ENCODE measurements at regions not wholly inside any gene's neighbourhood (a gene's known extent, or its start where the extent isn't known, plus 50 kb on each side); places are given as distances from the start of the nearest gene placed in this dataset.

DNA sequence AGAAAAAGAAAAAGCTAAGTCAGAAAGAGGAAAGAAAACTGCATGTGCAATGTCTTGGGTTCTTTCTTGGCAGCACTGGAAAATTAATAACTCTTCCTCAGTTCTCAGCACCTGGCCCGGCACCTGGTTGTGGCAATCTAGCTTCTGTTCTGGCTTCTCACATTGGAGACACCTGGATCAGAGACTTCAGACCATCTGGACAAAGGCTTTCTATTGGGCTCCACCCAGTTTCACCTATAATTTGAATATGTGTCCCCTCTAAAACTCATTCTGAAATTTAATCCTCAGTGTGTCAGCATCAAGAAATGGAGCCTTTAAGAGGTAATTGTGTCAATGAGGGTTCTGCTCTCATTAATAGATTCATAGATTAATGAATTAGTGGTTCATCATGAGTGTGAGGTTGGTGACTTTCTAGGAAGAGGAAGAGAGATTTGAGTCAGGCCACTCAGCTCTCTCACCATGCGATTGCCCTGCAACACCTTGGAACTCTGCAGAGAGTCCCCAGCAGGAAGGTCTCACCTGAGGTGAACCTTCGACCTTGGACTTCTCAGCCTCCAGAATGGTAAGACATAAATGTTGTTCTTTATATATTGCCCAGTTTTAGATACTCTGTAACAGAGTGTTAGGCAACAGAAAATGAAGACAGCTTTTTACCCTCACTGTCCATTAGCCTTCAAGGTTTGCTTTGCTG, 679.9 kb downstream of the NTRK3 start:
- Histone ChIP-seq H3K27me3 (ENCODE audit: control insufficient read depth, insufficient read depth, low read length) (no peaks in the 10 kb centered on the region), H3K36me3 (ENCODE audit: control insufficient read depth, insufficient read depth, low read length) (no peaks in the 10 kb centered on the region), H3K4me1 (ENCODE audit: control insufficient read depth, insufficient read depth, low read length) (no peaks in the 10 kb centered on the region), H3K27ac (ENCODE audit: low read length) (no peak overlapping the region), H3K9me3 (ENCODE audit: control insufficient read depth, insufficient read depth, low read depth, low read length) (no peaks in the 10 kb centered on the region), H3K4me3 (ENCODE audit: low read depth in 2 of 2, low read length in 2 of 2) (no peak overlapping the region)
- ATAC-seq, result no peak
- in situ Hi-C loops (cut with HindIII; ENCODE audit: low pct_unique_long_range_greater_than_20kb, low sequenced_read_pairs), result no loop called here
- no TSS peak for BruUV-seq (replicated peaks)
- intact Hi-C loops (cut with micrococcal nuclease; ENCODE audit: unreplicated experiment), result no loop called here
- ChIA-PET POLR2A (no interaction called here), CTCF (no interaction called here)
- no peak for DNase-seq (ENCODE audit: low read depth, low spot score)
- no peak for TF ChIP-seq SIN3A (IDR thresholded peaks at IDR 0.05; ENCODE audit: borderline replicate concordance, insufficient read depth, low read depth, low read length)
- no peak for TF ChIP-seq POLR2AphosphoS5 (IDR thresholded peaks at IDR 0.05; ENCODE audit: low read depth, low read length)
- TF ChIP-seq, protein P1, sequence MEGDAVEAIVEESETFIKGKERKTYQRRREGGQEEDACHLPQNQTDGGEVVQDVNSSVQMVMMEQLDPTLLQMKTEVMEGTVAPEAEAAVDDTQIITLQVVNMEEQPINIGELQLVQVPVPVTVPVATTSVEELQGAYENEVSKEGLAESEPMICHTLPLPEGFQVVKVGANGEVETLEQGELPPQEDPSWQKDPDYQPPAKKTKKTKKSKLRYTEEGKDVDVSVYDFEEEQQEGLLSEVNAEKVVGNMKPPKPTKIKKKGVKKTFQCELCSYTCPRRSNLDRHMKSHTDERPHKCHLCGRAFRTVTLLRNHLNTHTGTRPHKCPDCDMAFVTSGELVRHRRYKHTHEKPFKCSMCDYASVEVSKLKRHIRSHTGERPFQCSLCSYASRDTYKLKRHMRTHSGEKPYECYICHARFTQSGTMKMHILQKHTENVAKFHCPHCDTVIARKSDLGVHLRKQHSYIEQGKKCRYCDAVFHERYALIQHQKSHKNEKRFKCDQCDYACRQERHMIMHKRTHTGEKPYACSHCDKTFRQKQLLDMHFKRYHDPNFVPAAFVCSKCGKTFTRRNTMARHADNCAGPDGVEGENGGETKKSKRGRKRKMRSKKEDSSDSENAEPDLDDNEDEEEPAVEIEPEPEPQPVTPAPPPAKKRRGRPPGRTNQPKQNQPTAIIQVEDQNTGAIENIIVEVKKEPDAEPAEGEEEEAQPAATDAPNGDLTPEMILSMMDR (IDR thresholded peaks at IDR 0.05), result no peak
- TF ChIP-seq TCF7L2 (IDR thresholded peaks at IDR 0.05; ENCODE audit: low read depth, low read length), result no peak
- TF ChIP-seq, protein P2, sequence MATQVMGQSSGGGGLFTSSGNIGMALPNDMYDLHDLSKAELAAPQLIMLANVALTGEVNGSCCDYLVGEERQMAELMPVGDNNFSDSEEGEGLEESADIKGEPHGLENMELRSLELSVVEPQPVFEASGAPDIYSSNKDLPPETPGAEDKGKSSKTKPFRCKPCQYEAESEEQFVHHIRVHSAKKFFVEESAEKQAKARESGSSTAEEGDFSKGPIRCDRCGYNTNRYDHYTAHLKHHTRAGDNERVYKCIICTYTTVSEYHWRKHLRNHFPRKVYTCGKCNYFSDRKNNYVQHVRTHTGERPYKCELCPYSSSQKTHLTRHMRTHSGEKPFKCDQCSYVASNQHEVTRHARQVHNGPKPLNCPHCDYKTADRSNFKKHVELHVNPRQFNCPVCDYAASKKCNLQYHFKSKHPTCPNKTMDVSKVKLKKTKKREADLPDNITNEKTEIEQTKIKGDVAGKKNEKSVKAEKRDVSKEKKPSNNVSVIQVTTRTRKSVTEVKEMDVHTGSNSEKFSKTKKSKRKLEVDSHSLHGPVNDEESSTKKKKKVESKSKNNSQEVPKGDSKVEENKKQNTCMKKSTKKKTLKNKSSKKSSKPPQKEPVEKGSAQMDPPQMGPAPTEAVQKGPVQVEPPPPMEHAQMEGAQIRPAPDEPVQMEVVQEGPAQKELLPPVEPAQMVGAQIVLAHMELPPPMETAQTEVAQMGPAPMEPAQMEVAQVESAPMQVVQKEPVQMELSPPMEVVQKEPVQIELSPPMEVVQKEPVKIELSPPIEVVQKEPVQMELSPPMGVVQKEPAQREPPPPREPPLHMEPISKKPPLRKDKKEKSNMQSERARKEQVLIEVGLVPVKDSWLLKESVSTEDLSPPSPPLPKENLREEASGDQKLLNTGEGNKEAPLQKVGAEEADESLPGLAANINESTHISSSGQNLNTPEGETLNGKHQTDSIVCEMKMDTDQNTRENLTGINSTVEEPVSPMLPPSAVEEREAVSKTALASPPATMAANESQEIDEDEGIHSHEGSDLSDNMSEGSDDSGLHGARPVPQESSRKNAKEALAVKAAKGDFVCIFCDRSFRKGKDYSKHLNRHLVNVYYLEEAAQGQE (IDR thresholded peaks at IDR 0.05; ENCODE audit: insufficient read depth in 1 of 2, low read depth in 2 of 2, low read length in 1 of 2), result no peak

DNA sequence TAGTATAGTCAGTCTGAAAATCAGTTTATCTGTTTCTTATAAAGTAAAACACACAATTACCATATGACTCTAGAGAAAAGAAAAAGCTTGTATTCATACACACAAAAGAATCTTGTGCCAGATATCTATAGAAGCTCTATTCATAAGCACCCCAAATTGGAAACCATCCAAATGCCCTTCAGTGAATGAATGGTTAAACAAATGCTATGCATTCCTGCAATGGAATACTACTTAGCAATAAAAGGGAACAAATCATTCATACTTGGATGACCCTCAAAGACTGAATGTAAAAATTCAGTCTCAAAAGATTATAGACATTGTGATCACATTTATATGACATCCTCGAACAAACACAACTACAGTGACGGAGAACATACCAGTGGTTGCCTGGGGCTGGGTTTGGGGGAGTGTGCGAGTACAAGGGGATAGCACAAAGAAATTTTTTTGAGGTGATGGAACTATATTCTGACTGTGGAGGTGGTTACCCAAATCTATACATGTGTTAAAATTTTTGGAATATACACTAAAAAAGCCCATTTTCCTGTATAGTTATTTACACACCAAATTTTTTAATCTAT, 680.6 kb downstream of the NTRK3 start:
- no TSS peak for BruUV-seq (replicated peaks)
- CTCF ChIA-PET, result no interaction called here
- no peaks in the 10 kb centered on the region for H3K4me1 ChIP-seq (ENCODE audit: control insufficient read depth, insufficient read depth, low read length)

More for the DNA sequence above, 680.6 kb downstream of the NTRK3 start:
- no peak overlapping the region for H3K27ac ChIP-seq (ENCODE audit: low read length)
- in situ Hi-C loops (cut with HindIII; ENCODE audit: low pct_unique_long_range_greater_than_20kb, low sequenced_read_pairs) (no loop called here), intact Hi-C loops (cut with micrococcal nuclease; ENCODE audit: unreplicated experiment) (no loop called here)
- ATAC-seq (no peak), DNase-seq (ENCODE audit: low read depth, low spot score) (no peak)
- no peak overlapping the region for H3K4me3 ChIP-seq (ENCODE audit: low read depth in 2 of 2, low read length in 2 of 2)
- H3K9me3 ChIP-seq (ENCODE audit: control insufficient read depth, insufficient read depth, low read depth, low read length), result no peaks in the 10 kb centered on the region
- no peaks in the 10 kb centered on the region for H3K27me3 ChIP-seq (ENCODE audit: control insufficient read depth, insufficient read depth, low read length)
- no peak for TF ChIP-seq SIN3A (IDR thresholded peaks at IDR 0.05; ENCODE audit: borderline replicate concordance, insufficient read depth, low read depth, low read length)
- TF ChIP-seq POLR2AphosphoS5 (IDR thresholded peaks at IDR 0.05; ENCODE audit: low read depth, low read length), result no peak
- TF ChIP-seq TCF7L2 (IDR thresholded peaks at IDR 0.05; ENCODE audit: low read depth, low read length), result no peak
- TF ChIP-seq, protein P2 (IDR thresholded peaks at IDR 0.05; ENCODE audit: insufficient read depth in 1 of 2, low read depth in 2 of 2, low read length in 1 of 2), result no peak
- TF ChIP-seq, protein P1 (IDR thresholded peaks at IDR 0.05), result no peak
- POLR2A ChIA-PET, result no interaction called here
- H3K36me3 ChIP-seq (ENCODE audit: control insufficient read depth, insufficient read depth, low read length), result no peaks in the 10 kb centered on the region
